ENCODE measurements at regions not wholly inside any gene's neighbourhood (a gene's known extent, or its start where the extent isn't known, plus 50 kb on each side); places are given as distances from the start of the nearest gene placed in this dataset.

DNA sequence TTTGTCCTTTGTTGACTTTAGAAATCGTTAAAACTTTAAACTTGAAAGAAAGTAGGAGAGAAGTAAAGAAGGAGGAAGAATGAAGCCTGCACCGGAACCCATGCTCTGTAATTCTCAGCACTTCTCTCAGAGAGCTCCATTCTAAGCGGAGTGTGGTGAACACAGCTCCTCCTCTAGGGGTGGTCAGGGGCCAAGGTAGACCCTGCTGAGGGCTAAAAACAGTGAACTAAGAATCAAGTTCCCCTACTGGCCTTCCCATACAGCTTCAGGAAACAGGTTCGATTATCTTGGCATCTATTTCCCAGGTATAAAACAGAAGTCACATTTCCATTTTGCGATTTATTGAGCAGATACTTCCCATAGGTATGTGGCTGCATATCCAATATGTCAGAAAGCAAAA lies 92.7 kb upstream of the ASAP2 start:
- in situ Hi-C loops (cut with HindIII; ENCODE audit: extremely low pct_ligation_motif_present, low pct_unique_long_range_greater_than_20kb) (no loop called here), intact Hi-C loops (cut with micrococcal nuclease; ENCODE audit: unreplicated experiment) (no loop called here)
- WGBS (ENCODE audit: low lambda C conversion rate) = 40% methylated on average over 5 of the region's 5 CpGs
- Histone ChIP-seq H4K20me1 (ENCODE audit: insufficient read depth, low read length) (no peaks in the 10 kb centered on the region), H3K79me2 (ENCODE audit: insufficient read depth, low read length) (no peaks in the 10 kb centered on the region), H3K4me3 (replicated peaks in 1 of 3; ENCODE audit: insufficient read depth in 1 of 3, low read depth in 2 of 3, low read length in 3 of 3) (no peak overlapping the region), H3K27me3 (ENCODE audit: control insufficient read depth in 1 of 2, insufficient read depth in 2 of 2, low read length in 2 of 2) (peaks cover 2 to 31% of the 10 kb centered on the region in 2 experiments; a peak in 3 of 5 replicates), H3K9ac (ENCODE audit: insufficient read depth, low read depth, low read length) (no peak overlapping the region), H3K9me3 (ENCODE audit: low read length) (no peaks in the 10 kb centered on the region), H3K36me3 (replicated peaks in 1 of 2; ENCODE audit: control insufficient read depth in 1 of 2, insufficient read depth in 2 of 2, low read length in 2 of 2) (no peaks in the 10 kb centered on the region), H3K4me1 (ENCODE audit: insufficient read depth, low read length) (peaks cover 8% of the 10 kb centered on the region; the same call in 1 of the 2 replicates), H3K27ac (ENCODE audit: extremely low read length, insufficient read depth, low read length) (no peak overlapping the region), H3K4me2 (ENCODE audit: low read depth, low read length) (no peak overlapping the region), H2AFZ (ENCODE audit: low read length) (no peak overlapping the region)
- FAIRE-seq (no peak), ATAC-seq (no peak), DNase-seq (ENCODE audit: low spot score) (no peak)
- TF ChIP-seq ZBTB1 (CRISPR knock-in tag; IDR thresholded peaks at IDR 0.05; ENCODE audit: borderline replicate concordance) (no peak), JDP2 (CRISPR knock-in tag; IDR thresholded peaks at IDR 0.05; ENCODE audit: borderline replicate concordance) (no peak), E2F2 (CRISPR knock-in tag; IDR thresholded peaks at IDR 0.05; ENCODE audit: borderline replicate concordance) (no peak), MYNN (CRISPR knock-in tag; IDR thresholded peaks at IDR 0.05; ENCODE audit: low read depth) (no peak), ZNF577 (CRISPR knock-in tag; IDR thresholded peaks at IDR 0.05; ENCODE audit: borderline replicate concordance, low read depth) (no peak), ZSCAN12 (CRISPR knock-in tag; IDR thresholded peaks at IDR 0.05) (no peak)
- ChIA-PET CTCF (ENCODE audit: low intra/inter-chr PET ratio, low total read pairs) (no interaction called here), POLR2A (no interaction called here)
- BruUV-seq (replicated peaks) = no TSS peak

- H3K27me3 ChIP-seq (ENCODE audit: control insufficient read depth in 1 of 2, insufficient read depth in 2 of 2, low read length in 2 of 2) = peaks cover 3 to 38% of the 10 kb centered on the region in 2 experiments; a peak in 3 of 5 replicates
- intact Hi-C loops (cut with micrococcal nuclease; ENCODE audit: unreplicated experiment) (no loop called here), in situ Hi-C loops (cut with HindIII; ENCODE audit: extremely low pct_ligation_motif_present, low pct_unique_long_range_greater_than_20kb) (no loop called here)
- ChIA-PET POLR2A (no interaction called here), CTCF (ENCODE audit: low intra/inter-chr PET ratio, low total read pairs) (no interaction called here)
- no peak overlapping the region for H3K9ac ChIP-seq (ENCODE audit: insufficient read depth, low read depth, low read length)
- FAIRE-seq = no peak
- 9% methylated on average over 6 of the region's 6 CpGs for WGBS (ENCODE audit: low lambda C conversion rate)
- H4K20me1 ChIP-seq (ENCODE audit: insufficient read depth, low read length) = no peaks in the 10 kb centered on the region
- no peak overlapping the region for H3K27ac ChIP-seq (ENCODE audit: extremely low read length, insufficient read depth, low read length)
- H3K4me1 ChIP-seq (ENCODE audit: insufficient read depth, low read length) = peaks cover 8% of the 10 kb centered on the region; the same call in 1 of the 2 replicates
- no peaks in the 10 kb centered on the region for H3K79me2 ChIP-seq (ENCODE audit: insufficient read depth, low read length)
- ATAC-seq = no peak
- H3K4me3 ChIP-seq (replicated peaks in 1 of 3; ENCODE audit: insufficient read depth in 1 of 3, low read depth in 2 of 3, low read length in 3 of 3) = no peak overlapping the region
- no peaks in the 10 kb centered on the region for H3K36me3 ChIP-seq (replicated peaks in 1 of 2; ENCODE audit: control insufficient read depth in 1 of 2, insufficient read depth in 2 of 2, low read length in 2 of 2)
- H2AFZ ChIP-seq (ENCODE audit: low read length) = no peak overlapping the region
- DNase-seq (ENCODE audit: low spot score) = no peak
- BruUV-seq (replicated peaks) = no TSS peak
- H3K4me2 ChIP-seq (ENCODE audit: low read depth, low read length) = no peak overlapping the region
- no peaks in the 10 kb centered on the region for H3K9me3 ChIP-seq (ENCODE audit: low read length)
- TF ChIP-seq KLF16 (CRISPR knock-in tag; IDR thresholded peaks at IDR 0.05) = no peak
- no peak for TF ChIP-seq ZNF441 (CRISPR knock-in tag; IDR thresholded peaks at IDR 0.05; ENCODE audit: borderline replicate concordance)
- TF ChIP-seq, protein P1, sequence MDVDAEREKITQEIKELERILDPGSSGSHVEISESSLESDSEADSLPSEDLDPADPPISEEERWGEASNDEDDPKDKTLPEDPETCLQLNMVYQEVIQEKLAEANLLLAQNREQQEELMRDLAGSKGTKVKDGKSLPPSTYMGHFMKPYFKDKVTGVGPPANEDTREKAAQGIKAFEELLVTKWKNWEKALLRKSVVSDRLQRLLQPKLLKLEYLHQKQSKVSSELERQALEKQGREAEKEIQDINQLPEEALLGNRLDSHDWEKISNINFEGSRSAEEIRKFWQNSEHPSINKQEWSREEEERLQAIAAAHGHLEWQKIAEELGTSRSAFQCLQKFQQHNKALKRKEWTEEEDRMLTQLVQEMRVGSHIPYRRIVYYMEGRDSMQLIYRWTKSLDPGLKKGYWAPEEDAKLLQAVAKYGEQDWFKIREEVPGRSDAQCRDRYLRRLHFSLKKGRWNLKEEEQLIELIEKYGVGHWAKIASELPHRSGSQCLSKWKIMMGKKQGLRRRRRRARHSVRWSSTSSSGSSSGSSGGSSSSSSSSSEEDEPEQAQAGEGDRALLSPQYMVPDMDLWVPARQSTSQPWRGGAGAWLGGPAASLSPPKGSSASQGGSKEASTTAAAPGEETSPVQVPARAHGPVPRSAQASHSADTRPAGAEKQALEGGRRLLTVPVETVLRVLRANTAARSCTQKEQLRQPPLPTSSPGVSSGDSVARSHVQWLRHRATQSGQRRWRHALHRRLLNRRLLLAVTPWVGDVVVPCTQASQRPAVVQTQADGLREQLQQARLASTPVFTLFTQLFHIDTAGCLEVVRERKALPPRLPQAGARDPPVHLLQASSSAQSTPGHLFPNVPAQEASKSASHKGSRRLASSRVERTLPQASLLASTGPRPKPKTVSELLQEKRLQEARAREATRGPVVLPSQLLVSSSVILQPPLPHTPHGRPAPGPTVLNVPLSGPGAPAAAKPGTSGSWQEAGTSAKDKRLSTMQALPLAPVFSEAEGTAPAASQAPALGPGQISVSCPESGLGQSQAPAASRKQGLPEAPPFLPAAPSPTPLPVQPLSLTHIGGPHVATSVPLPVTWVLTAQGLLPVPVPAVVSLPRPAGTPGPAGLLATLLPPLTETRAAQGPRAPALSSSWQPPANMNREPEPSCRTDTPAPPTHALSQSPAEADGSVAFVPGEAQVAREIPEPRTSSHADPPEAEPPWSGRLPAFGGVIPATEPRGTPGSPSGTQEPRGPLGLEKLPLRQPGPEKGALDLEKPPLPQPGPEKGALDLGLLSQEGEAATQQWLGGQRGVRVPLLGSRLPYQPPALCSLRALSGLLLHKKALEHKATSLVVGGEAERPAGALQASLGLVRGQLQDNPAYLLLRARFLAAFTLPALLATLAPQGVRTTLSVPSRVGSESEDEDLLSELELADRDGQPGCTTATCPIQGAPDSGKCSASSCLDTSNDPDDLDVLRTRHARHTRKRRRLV (CRISPR knock-in tag; IDR thresholded peaks at IDR 0.05) = no peak
- no peak for TF ChIP-seq ZNF530 (CRISPR knock-in tag; IDR thresholded peaks at IDR 0.05; ENCODE audit: low read depth)
- TF ChIP-seq ZNF382 (CRISPR knock-in tag; IDR thresholded peaks at IDR 0.05; ENCODE audit: borderline replicate concordance) = no peak
- TF ChIP-seq JDP2 (CRISPR knock-in tag; IDR thresholded peaks at IDR 0.05; ENCODE audit: borderline replicate concordance) = no peak
- no peak for TF ChIP-seq HDAC6 (IDR thresholded peaks at IDR 0.05; ENCODE audit: low read depth, low read length)
- no peak for TF ChIP-seq TOPORS (CRISPR knock-in tag; IDR thresholded peaks at IDR 0.05)
Observed at GRCh38 chr2:9113262-9113661, 93.3 kb upstream of the ASAP2 start.

Measured in HepG2 (cell line).